ENCODE measurements at regions not wholly inside any gene's neighbourhood (a gene's known extent, or its start where the extent isn't known, plus 50 kb on each side); places are given as distances from the start of the nearest gene placed in this dataset.

DNA sequence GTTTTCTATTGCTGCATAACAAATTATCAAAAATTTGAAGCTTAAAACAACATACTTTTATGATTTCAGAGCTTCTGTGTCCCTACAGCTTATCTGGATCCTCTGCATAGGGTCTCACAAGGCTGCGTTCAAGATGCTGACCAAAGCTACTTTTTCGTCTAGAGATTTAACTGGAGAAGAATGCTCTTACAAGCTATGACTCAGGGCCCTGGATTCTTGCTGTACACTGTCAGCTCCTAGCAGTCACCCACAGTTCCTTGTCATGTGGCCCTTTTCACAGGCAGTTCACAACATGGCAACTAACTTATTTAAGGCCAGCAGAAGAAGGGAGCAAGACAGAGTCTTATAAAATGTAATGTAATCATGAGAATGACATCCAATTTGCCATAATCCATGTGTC is 70.8 kb upstream of the FAM174A start:
- BruUV-seq (replicated peaks), result no TSS peak
- TF ChIP-seq, protein P1, sequence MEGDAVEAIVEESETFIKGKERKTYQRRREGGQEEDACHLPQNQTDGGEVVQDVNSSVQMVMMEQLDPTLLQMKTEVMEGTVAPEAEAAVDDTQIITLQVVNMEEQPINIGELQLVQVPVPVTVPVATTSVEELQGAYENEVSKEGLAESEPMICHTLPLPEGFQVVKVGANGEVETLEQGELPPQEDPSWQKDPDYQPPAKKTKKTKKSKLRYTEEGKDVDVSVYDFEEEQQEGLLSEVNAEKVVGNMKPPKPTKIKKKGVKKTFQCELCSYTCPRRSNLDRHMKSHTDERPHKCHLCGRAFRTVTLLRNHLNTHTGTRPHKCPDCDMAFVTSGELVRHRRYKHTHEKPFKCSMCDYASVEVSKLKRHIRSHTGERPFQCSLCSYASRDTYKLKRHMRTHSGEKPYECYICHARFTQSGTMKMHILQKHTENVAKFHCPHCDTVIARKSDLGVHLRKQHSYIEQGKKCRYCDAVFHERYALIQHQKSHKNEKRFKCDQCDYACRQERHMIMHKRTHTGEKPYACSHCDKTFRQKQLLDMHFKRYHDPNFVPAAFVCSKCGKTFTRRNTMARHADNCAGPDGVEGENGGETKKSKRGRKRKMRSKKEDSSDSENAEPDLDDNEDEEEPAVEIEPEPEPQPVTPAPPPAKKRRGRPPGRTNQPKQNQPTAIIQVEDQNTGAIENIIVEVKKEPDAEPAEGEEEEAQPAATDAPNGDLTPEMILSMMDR (IDR thresholded peaks at IDR 0.05; ENCODE audit: insufficient read depth in 1 of 2, low read depth in 1 of 2, low read length in 1 of 2, severe bottlenecking in 1 of 2, unreplicated experiment in 1 of 2), result no peak
- no peak overlapping the region for H3K27ac Mint-ChIP-seq (ENCODE audit: unreplicated experiment)
- H3K27me3 ChIP-seq (replicated peaks; ENCODE audit: control insufficient read depth, insufficient read depth, low read length), result no peaks in the 10 kb centered on the region
- DNase-seq, result no peak
- no peaks in the 10 kb centered on the region for H3K4me1 Mint-ChIP-seq (ENCODE audit: low read depth, unreplicated experiment)
- H3K36me3 ChIP-seq (ENCODE audit: control insufficient read depth, insufficient read depth, low read length), result no peaks in the 10 kb centered on the region
- H3K4me3 Mint-ChIP-seq (ENCODE audit: unreplicated experiment), result no peak overlapping the region
- H3K9me3 Mint-ChIP-seq (ENCODE audit: unreplicated experiment), result peaks cover 9% of the 10 kb centered on the region
- ChIA-PET POLR2A (no interaction called here), CTCF (no interaction called here)
- H3K4me3 ChIP-seq (ENCODE audit: low read depth, low read length), result no peak overlapping the region
- H3K27me3 Mint-ChIP-seq (ENCODE audit: insufficient read depth, unreplicated experiment), result peaks cover 5% of the 10 kb centered on the region
- H3K4me1 ChIP-seq, result no peaks in the 10 kb centered on the region
- H3K36me3 Mint-ChIP-seq (ENCODE audit: insufficient read depth, unreplicated experiment), result no peaks in the 10 kb centered on the region
- no peaks in the 10 kb centered on the region for H3K9me3 ChIP-seq
- intact Hi-C loops (cut with micrococcal nuclease; ENCODE audit: unreplicated experiment), result no loop called here

DNA sequence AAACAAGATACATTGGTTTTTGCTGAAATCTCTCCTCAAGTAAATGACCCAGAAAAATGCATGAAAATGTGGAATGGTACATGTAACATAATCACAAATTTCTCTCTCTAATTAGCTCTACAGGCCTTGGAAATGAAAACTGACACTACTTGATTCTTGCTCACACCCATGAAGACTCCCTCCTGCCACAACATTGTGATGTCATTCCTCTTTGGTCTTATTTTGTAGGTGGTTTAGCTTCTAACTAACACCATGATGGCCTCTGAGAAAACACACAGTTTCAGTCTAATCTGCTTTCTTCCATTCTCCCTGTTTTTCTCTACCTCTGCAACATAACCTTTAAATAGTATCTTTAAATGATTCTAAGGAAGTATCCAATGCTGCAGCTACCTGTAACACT is 78.6 kb upstream of the FAM174A start:
- Mint-ChIP-seq H3K4me3 (ENCODE audit: unreplicated experiment) (no peak overlapping the region), H3K27me3 (ENCODE audit: insufficient read depth, unreplicated experiment) (peaks cover 2% of the 10 kb centered on the region), H3K36me3 (ENCODE audit: insufficient read depth, unreplicated experiment) (no peaks in the 10 kb centered on the region), H3K27ac (ENCODE audit: unreplicated experiment) (no peak overlapping the region), H3K4me1 (ENCODE audit: low read depth, unreplicated experiment) (no peaks in the 10 kb centered on the region), H3K9me3 (ENCODE audit: unreplicated experiment) (peaks cover 9% of the 10 kb centered on the region)
- H3K9me3 ChIP-seq, result no peaks in the 10 kb centered on the region
- no peaks in the 10 kb centered on the region for H3K27me3 ChIP-seq (replicated peaks; ENCODE audit: control insufficient read depth, insufficient read depth, low read length)
- ChIA-PET CTCF (no interaction called here), POLR2A (no interaction called here)
- intact Hi-C loops (cut with micrococcal nuclease; ENCODE audit: unreplicated experiment), result no loop called here
- no peak for DNase-seq
- H3K4me3 ChIP-seq (ENCODE audit: low read depth, low read length), result no peak overlapping the region
- TF ChIP-seq, protein P1 (IDR thresholded peaks at IDR 0.05; ENCODE audit: insufficient read depth in 1 of 2, low read depth in 1 of 2, low read length in 1 of 2, severe bottlenecking in 1 of 2, unreplicated experiment in 1 of 2), result no peak
- BruUV-seq (replicated peaks), result no TSS peak
- no peaks in the 10 kb centered on the region for H3K4me1 ChIP-seq
- no peaks in the 10 kb centered on the region for H3K36me3 ChIP-seq (ENCODE audit: control insufficient read depth, insufficient read depth, low read length)

DNA sequence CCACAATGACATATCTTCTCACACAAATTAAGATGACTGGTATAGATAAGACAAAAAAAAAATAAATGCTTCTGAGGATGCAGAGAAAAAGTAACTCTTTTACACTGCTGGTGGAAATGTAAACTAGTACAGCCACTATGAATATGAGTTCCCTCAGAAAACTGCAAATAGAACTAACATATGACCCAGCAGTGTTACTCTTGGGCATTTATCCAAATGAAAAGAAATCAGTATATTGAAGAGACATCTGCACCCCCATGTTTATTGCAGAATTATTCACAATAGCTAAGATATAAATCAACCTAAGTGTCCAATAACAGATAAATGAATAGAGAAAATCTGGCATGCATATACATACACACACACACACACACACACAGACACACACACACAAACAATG is 83.0 kb upstream of the FAM174A start:
- ChIA-PET CTCF (no interaction called here), POLR2A (no interaction called here)
- no peak overlapping the region for H3K4me3 Mint-ChIP-seq (ENCODE audit: unreplicated experiment)
- no TSS peak for BruUV-seq (replicated peaks)
- Histone ChIP-seq H3K9me3 (no peaks in the 10 kb centered on the region), H3K4me1 (no peaks in the 10 kb centered on the region), H3K4me3 (ENCODE audit: low read depth, low read length) (no peak overlapping the region), H3K27me3 (replicated peaks; ENCODE audit: control insufficient read depth, insufficient read depth, low read length) (no peaks in the 10 kb centered on the region), H3K36me3 (ENCODE audit: control insufficient read depth, insufficient read depth, low read length) (no peaks in the 10 kb centered on the region)
- TF ChIP-seq, protein P1 (IDR thresholded peaks at IDR 0.05; ENCODE audit: insufficient read depth in 1 of 2, low read depth in 1 of 2, low read length in 1 of 2, severe bottlenecking in 1 of 2, unreplicated experiment in 1 of 2), result no peak
- no peak for DNase-seq
- no peak overlapping the region for H3K27ac Mint-ChIP-seq (ENCODE audit: unreplicated experiment)
- H3K27me3 Mint-ChIP-seq (ENCODE audit: insufficient read depth, unreplicated experiment), result no peaks in the 10 kb centered on the region
- H3K4me1 Mint-ChIP-seq (ENCODE audit: low read depth, unreplicated experiment), result no peaks in the 10 kb centered on the region
- no peaks in the 10 kb centered on the region for H3K36me3 Mint-ChIP-seq (ENCODE audit: insufficient read depth, unreplicated experiment)
- intact Hi-C loops (cut with micrococcal nuclease; ENCODE audit: unreplicated experiment), result no loop called here
- H3K9me3 Mint-ChIP-seq (ENCODE audit: unreplicated experiment), result no peaks in the 10 kb centered on the region
